CD14-positive monocyte (primary cell): ENCODE measurements at regions not wholly inside any gene's neighbourhood (a gene's known extent, or its start where the extent isn't known, plus 50 kb on each side); places are given as distances from the start of the nearest gene placed in this dataset.

Experiments used
- DNase-seq, 3 donors: peaks; one replicate each; pipeline ENCODE4 v3.0.0-alpha.2; 2011 to 2022
- H2AFZ ChIP-seq: 2 replicates; pipeline ENCODE4 v1.6.0; 2012; ENCODE audit warnings: mild to moderate bottlenecking, low read depth, low read length, inconsistent platforms; ENCODE audit not compliant: insufficient read depth, poor library complexity, severe bottlenecking
- H3K27ac ChIP-seq, 2 donors: 1 replicate in 1 of 2; 2 replicates in 1 of 2; pipeline ENCODE4 v1.5.1; 2012 to 2013; ENCODE audit warnings: low read length in 2 of 2, control low read depth in 1 of 2, inconsistent platforms in 1 of 2, low read depth in 1 of 2, mild to moderate bottlenecking in 1 of 2
- H3K27me3 ChIP-seq, 2 donors: one replicate each; pipeline versions ENCODE4 v1.6.0 to v1.6.1; 2011 to 2013; ENCODE audit warnings: low read length in 2 of 2; ENCODE audit not compliant: control insufficient read depth in 2 of 2, insufficient read depth in 2 of 2
- H3K36me3 ChIP-seq, 2 donors: replicated peaks in 1 of 2; 1 replicate in 1 of 2; 2 replicates in 1 of 2; pipeline versions ENCODE4 v1.5.1 to v1.6.1; 2012 to 2013; ENCODE audit warnings: low read length in 2 of 2, control low read depth in 1 of 2, inconsistent platforms in 1 of 2, mild to moderate bottlenecking in 1 of 2; ENCODE audit not compliant: insufficient read depth in 2 of 2, control insufficient read depth in 1 of 2
- H3K4me1 ChIP-seq, 2 donors: 1 replicate in 1 of 2; 2 replicates in 1 of 2; pipeline versions ENCODE4 v1.5.1 to v1.6.1; 2012 to 2013; ENCODE audit warnings: low read length in 2 of 2, control low read depth in 1 of 2, inconsistent platforms in 1 of 2, mild to moderate bottlenecking in 1 of 2, moderate library complexity in 1 of 2; ENCODE audit not compliant: insufficient read depth in 2 of 2, control insufficient read depth in 1 of 2
- H3K4me2 ChIP-seq: replicated peaks from 2 replicates; pipeline ENCODE3; 2012; ENCODE audit warnings: low read length, moderate library complexity, mild to moderate bottlenecking; ENCODE audit not compliant: poor library complexity, severe bottlenecking; ENCODE audit errors: extremely low read depth
- H3K4me3 ChIP-seq, 3 experiments: fragments of 200-600 bp in 1 of 3; sonication (generic) in 1 of 3; replicated peaks in 1 of 3; 1 replicate in 2 of 3; 2 replicates in 1 of 3; pipeline ENCODE4 v1.5.1; 2011 to 2013; ENCODE audit warnings: low read length in 3 of 3, mild to moderate bottlenecking in 3 of 3, control low read depth in 2 of 3, low read depth in 2 of 3, inconsistent platforms in 1 of 3, moderate library complexity in 1 of 3
- H3K79me2 ChIP-seq: 2 replicates; pipeline ENCODE4 v1.6.0; 2012; ENCODE audit warnings: mild to moderate bottlenecking, control low read depth, inconsistent platforms, low read length, moderate library complexity; ENCODE audit not compliant: insufficient read depth
- H3K9ac ChIP-seq: 2 replicates; pipeline ENCODE4 v1.6.0; 2017; ENCODE audit warnings: low read length, mild to moderate bottlenecking; ENCODE audit not compliant: insufficient read depth, poor library complexity, severe bottlenecking
- H3K9me3 ChIP-seq, 2 donors: replicated peaks in 1 of 2; 1 replicate in 1 of 2; 2 replicates in 1 of 2; pipeline versions ENCODE4 v1.5.1 to v1.6.1; 2012 to 2013; ENCODE audit warnings: low read length in 2 of 2, control low read depth in 1 of 2; ENCODE audit not compliant: control insufficient read depth in 1 of 2, insufficient read depth in 1 of 2
- H4K20me1 ChIP-seq: 2 replicates; pipeline ENCODE4 v1.6.0; 2012; ENCODE audit warnings: mild to moderate bottlenecking, low read length, control low read depth, moderate library complexity; ENCODE audit not compliant: insufficient read depth
- H3K27ac Mint-ChIP-seq, 7 donors: one replicate each; pipeline ENCODE4 v1.8.0; 2020; ENCODE audit warnings: mild to moderate bottlenecking in 7 of 7, mixed read lengths in 7 of 7, moderate library complexity in 6 of 7, inconsistent platforms in 2 of 7
- H3K27me3 Mint-ChIP-seq, 3 donors: one replicate each; pipeline ENCODE4 v1.8.0; 2021 to 2022; ENCODE audit warnings: low read depth in 3 of 3, mild to moderate bottlenecking in 3 of 3, mixed read lengths in 3 of 3, moderate library complexity in 3 of 3, inconsistent platforms in 1 of 3
- H3K36me3 Mint-ChIP-seq, 2 donors: one replicate each; pipeline ENCODE4 v1.8.0; 2020; ENCODE audit warnings: mixed read lengths in 2 of 2, inconsistent platforms in 1 of 2, mild to moderate bottlenecking in 1 of 2
- H3K4me1 Mint-ChIP-seq: one replicate; pipeline ENCODE4 v1.8.0; 2020; ENCODE audit warnings: mild to moderate bottlenecking, mixed read lengths
- H3K4me3 Mint-ChIP-seq, 2 donors: one replicate each; pipeline ENCODE4 v1.8.0; 2020; ENCODE audit warnings: mild to moderate bottlenecking in 2 of 2, mixed read lengths in 2 of 2, moderate library complexity in 1 of 2
- H3K9me3 Mint-ChIP-seq, 7 donors: one replicate each; pipeline ENCODE4 v1.8.0; 2020 to 2022; ENCODE audit warnings: mixed read lengths in 7 of 7, mild to moderate bottlenecking in 6 of 7, moderate library complexity in 6 of 7, inconsistent platforms in 2 of 7
- WGBS: methylation state at CpG from one replicate; pipeline ENCODE4 v1.1.5; 2013; ENCODE audit warnings: missing lambda C conversion rate; ENCODE audit not compliant: insufficient coverage; 5-methylcytosine and 5-hydroxymethylcytosine counted together
- intact Hi-C, 2 donors: fragments of 100-400 bp; cut with micrococcal nuclease; formaldehyde crosslinking; loops; one replicate each; pipeline versions ENCODE4 v1.15.0 to v1.15.1; 2023
- TF ChIP-seq, protein P1 (sequence below): fragments of 200-600 bp; IDR thresholded peaks from one replicate; pipeline ENCODE4 v1.8.0; 2022; ENCODE audit warnings: antibody characterized with exemption, mild to moderate bottlenecking

DNA sequence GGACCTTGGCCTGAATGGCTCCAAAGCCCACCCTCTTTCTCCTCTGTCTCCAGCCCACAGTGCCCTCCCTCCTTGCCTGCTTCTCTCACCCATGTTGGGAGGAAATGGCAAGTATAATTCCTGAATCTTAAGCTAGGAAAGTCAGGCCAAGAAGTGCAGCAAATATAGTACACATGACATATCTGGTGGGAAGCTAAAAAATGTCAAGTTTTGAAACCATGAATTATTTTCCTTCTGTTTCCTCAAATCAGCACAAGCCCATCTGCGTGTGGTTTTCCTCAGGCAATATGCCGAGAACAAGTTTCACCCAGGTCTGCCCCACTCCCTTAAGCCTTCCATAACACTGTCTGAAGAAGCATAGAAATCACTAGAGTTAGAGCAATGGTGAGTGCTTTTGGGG is 502.8 kb upstream of the CDH11 start:
- H3K27ac Mint-ChIP-seq = no peak overlapping the region
- DNase-seq = no peak
- Histone ChIP-seq H3K36me3 (no peaks in the 10 kb centered on the region), H3K9me3 (no peaks in the 10 kb centered on the region), H3K79me2 (no peaks in the 10 kb centered on the region), H3K27ac (no peak overlapping the region), H3K4me2 (no peak overlapping the region), H3K27me3 (peaks cover 0 to under 1% of the 10 kb centered on the region in 2 donors), H3K4me3 (no peak overlapping the region), H2AFZ (no peak overlapping the region), H3K4me1 (no peaks in the 10 kb centered on the region), H3K9ac (no peak overlapping the region), H4K20me1 (no peaks in the 10 kb centered on the region)
- H3K4me1 Mint-ChIP-seq = no peaks in the 10 kb centered on the region
- WGBS = no CpG with 5 or more reads among the region's 2 CpGs
- H3K4me3 Mint-ChIP-seq = no peak overlapping the region
- peaks cover 0 to 2% (median 0%) of the 10 kb centered on the region in 7 donors for H3K9me3 Mint-ChIP-seq
- TF ChIP-seq, protein P1, sequence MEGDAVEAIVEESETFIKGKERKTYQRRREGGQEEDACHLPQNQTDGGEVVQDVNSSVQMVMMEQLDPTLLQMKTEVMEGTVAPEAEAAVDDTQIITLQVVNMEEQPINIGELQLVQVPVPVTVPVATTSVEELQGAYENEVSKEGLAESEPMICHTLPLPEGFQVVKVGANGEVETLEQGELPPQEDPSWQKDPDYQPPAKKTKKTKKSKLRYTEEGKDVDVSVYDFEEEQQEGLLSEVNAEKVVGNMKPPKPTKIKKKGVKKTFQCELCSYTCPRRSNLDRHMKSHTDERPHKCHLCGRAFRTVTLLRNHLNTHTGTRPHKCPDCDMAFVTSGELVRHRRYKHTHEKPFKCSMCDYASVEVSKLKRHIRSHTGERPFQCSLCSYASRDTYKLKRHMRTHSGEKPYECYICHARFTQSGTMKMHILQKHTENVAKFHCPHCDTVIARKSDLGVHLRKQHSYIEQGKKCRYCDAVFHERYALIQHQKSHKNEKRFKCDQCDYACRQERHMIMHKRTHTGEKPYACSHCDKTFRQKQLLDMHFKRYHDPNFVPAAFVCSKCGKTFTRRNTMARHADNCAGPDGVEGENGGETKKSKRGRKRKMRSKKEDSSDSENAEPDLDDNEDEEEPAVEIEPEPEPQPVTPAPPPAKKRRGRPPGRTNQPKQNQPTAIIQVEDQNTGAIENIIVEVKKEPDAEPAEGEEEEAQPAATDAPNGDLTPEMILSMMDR = no peak
- intact Hi-C loops = no loop called here
- no peaks in the 10 kb centered on the region for H3K36me3 Mint-ChIP-seq
- peaks cover 0 to 8% (median 2%) of the 10 kb centered on the region in 3 donors for H3K27me3 Mint-ChIP-seq

DNA sequence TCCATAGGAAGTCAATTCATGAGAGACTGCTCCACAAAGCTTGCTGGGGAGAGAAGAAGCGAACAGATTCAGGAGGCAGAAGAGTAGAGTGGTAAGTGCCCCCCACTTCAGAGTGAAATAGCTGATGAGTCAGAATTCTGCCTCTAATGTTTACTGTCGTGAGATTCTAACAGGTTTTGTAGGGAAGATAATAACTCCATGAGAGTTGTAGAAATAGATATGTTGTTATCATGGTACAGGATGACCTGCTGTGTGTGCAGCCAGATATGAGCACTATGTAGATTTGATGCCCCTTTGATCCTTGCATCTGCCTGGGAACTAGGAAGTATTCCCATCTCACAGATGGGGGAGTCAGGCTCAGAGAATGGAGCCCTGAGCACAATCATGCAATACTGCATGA is 502.4 kb upstream of the CDH11 start:
- no peak for DNase-seq
- TF ChIP-seq, protein P1 = no peak
- Mint-ChIP-seq H3K27me3 (peaks cover 0 to 7% (median 2%) of the 10 kb centered on the region in 3 donors), H3K36me3 (no peaks in the 10 kb centered on the region), H3K4me3 (no peak overlapping the region), H3K9me3 (peaks cover 0 to 2% (median 0%) of the 10 kb centered on the region in 7 donors), H3K27ac (no peak overlapping the region), H3K4me1 (no peaks in the 10 kb centered on the region)
- Histone ChIP-seq H3K4me3 (no peak overlapping the region), H3K4me1 (no peaks in the 10 kb centered on the region), H3K79me2 (no peaks in the 10 kb centered on the region), H3K4me2 (no peak overlapping the region), H4K20me1 (no peaks in the 10 kb centered on the region), H2AFZ (no peak overlapping the region), H3K27me3 (peaks cover 0 to 2% of the 10 kb centered on the region in 2 donors), H3K27ac (no peak overlapping the region), H3K9me3 (no peaks in the 10 kb centered on the region), H3K9ac (no peak overlapping the region), H3K36me3 (no peaks in the 10 kb centered on the region)
- intact Hi-C loops = no loop called here
- 0% methylated on average over 1 of the region's 2 CpGs for WGBS
